T47D (cell line): ENCODE measurements at regions not wholly inside any gene's neighbourhood (a gene's known extent, or its start where the extent isn't known, plus 50 kb on each side); places are given as distances from the start of the nearest gene placed in this dataset.

ENCODE experiments used
- DNase-seq, 2 experiments: peaks; one replicate each; pipeline versions ENCODE4 v3.0.0 to v3.0.0-alpha.2; 2011 to 2012; ENCODE audit warnings: low read depth in 1 of 2, low spot score in 1 of 2
- JUND ChIP-seq: IDR thresholded peaks from 2 replicates; pipeline ENCODE4 v1.6.1; 2012; ENCODE audit warnings: low read depth
- in situ Hi-C: cut with HindIII; loops from 2 replicates; pipeline ENCODE4 v1.10.0; 2016; ENCODE audit warnings: low sequenced_read_pairs, low pct_unique_long_range_greater_than_20kb

DNA sequence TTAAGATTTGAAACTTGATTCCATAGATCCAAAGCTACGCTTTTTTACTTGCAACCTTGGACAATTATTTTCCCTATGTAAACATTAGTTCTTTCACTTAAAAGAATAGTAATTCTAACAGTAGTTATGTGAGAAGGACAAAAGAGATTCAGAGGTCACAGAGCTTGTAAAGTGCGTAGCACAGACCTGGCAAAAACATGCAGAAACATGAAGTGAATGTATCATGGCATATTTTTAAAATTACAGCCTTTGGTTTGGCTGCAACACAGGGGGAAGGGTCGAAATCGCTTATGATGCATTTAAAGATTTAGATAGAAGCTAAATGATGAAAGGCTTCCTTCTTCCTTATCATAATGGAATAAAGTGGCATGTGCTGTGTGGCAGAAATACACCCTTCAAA lies 1068.8 kb downstream of the ARAP2 start:
- no peak for TF ChIP-seq JUND
- in situ Hi-C loops = no loop called here
- no peak for DNase-seq

DNA sequence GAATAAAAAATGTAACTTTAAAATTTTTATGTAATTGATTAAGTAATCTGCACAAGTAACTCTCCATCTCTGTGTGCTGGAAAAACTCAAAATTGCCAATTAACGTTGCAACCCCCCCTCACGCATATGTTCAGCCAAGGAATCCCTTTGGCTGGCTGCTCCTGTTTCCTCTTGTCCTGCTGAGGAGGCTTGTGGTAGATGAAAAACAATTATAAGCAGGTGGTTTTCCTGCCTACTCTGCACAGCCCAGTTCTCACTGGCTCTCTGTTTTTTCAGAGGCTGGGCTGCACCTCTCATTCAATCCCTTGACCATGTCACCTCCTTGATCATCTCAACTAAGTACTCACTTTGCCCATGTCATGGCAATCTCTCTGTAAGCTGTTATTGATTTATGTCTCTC lies 1068.4 kb downstream of the ARAP2 start:
- no peak for TF ChIP-seq JUND
- in situ Hi-C loops = no loop called here
- DNase-seq = peak in 1 of 2 experiments; percentile 24

DNA sequence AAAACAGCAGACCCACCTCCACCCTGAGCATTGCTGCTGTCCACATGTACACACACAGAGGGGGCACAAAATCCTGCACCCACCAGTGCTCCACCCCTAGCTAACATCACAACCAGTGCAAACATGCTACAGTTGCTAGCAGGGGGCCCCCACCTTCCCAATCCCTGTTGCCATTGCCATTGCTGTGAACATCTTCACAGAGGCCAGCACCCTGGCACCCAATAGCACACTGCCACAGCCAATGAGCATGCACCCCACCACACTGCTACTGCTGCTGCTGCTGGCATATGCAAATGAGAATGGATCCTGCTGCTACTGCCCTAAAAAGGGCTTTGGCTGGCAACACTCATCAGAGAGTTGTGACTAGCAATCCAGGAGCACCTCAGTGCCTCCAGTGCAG lies 1061.9 kb downstream of the ARAP2 start:
- no peak for DNase-seq
- in situ Hi-C loops = no loop called here
- no peak for TF ChIP-seq JUND

DNA sequence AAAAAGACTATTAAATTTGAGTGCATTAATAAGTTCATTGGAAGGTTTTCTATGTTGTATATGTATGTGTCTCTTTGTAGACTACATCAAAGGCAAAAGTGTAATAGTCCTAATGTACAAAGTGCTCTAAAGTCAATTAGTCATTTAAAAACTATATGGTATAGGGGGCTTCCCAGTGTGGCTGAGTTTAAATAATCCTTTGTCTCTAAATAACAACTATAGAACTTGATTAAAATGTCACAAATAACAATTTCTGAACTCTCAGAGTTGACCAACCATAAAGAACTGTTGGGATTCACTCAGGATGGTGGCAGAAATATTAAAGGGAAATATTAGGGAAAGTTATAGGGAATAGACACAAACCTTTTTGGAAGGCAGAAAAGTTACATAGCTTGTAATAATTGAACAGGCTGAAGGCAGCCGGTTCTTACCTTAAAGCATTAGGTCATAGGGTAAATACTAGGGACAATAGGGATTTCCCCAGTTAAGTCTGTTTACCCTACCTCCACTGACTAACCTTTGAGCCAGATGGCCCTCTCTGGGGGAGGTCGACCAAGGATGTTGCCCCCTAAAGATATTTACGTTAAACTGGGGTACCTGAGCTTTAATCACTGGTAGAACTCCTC lies 1054.2 kb downstream of the ARAP2 start:
- in situ Hi-C loops = no loop called here
- no peak for TF ChIP-seq JUND
- no peak for DNase-seq

DNA sequence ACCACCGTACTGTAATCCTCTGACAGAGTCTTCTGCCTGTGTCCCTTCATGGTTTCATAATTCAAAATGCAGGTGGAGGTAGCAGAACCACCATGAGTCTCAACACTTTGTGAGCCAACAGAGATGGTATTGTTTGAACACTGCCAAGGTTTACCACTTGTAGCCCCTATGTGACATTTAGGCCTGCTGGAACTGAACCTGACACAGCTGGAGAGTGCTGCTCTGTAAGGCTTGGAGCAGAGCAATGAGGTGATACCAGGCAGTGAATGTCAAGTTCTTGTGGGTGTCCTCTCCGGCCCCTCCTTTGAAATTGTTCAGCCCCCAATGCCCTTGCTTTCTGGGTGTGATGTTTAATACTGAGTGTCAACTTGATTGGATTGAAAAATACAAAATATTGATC lies 1042.9 kb downstream of the ARAP2 start:
- TF ChIP-seq JUND = no peak
- DNase-seq = no peak
- in situ Hi-C loops = no loop called here

DNA sequence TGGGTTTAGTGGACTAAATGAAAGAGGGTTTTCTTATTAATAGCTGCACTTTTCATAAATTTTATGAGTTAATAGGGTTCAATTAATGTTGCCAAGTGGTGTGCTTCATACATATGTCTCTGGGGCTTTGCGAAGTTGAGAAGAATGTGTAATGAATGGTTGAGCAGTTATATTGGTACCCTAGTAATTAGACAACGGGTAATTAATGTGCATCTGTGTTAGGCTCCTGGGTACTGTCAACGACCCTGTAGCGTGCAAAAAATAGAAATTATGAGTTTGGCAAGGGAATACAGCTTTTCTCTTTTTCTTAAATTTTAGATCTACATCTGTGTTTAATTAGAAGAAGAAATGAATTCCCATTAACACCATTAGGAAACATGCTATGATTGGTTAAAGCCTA lies 1027.7 kb downstream of the ARAP2 start:
- DNase-seq = no peak
- no peak for TF ChIP-seq JUND
- in situ Hi-C loops = no loop called here

DNA sequence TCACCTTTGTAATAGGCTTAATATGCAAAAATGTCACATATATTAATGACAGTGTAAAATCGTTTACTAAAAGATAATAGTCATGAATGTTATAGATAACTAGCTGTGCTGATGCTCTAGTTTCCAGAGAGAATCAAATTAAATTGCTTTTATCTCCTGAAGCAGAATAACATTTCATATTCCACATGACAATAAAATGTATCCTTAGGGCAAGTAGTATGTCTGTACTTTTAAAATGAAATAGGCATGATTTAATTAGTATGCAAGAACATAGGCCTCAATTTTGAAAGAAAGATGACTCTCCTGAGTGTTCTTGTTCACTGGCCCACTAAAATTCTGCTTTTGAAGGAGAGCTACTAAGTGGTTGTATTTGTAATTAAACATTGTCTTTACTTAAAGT lies 1027.0 kb downstream of the ARAP2 start:
- in situ Hi-C loops = no loop called here
- no peak for TF ChIP-seq JUND
- DNase-seq = no peak

DNA sequence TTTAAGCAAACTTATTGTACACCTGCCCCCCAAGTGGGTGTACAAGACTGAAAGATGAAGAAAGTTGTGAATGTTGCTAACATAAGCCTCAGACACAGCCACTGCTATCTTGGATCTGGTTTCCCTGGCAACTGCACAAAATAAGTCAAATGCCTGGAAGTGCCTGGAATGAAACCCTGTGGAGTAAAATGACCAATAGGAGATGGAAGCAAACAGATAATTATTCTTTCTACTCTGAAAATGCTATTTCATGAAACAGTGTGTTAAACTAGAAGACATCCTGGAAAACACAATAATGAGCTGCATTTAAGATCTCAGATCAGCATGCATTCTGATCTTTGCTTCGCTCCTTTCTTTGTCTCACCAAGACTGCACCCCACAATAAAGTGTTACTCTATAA lies 1016.0 kb downstream of the ARAP2 start:
- no peak for TF ChIP-seq JUND
- peak in 1 of 2 experiments; percentile 19 for DNase-seq
- in situ Hi-C loops = no loop called here

DNA sequence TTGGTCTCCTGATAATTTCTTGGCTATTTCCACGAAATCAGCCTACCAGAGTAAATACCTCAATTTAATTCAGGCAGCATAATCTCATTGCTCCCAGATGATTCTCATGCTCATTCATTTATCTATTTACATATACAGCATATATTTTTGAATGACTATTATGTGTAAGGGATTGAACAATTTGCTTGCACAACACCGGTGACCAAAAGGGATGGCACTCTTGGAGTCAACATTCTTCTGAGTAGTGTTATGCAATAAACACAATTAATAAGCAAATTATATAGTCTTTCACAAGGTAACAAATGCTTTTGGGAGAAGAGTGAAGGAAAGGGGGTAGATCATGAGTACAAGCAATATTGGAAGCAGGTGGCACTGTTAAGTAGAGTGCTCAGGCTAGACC lies 1015.3 kb downstream of the ARAP2 start:
- no peak for DNase-seq
- in situ Hi-C loops = no loop called here
- TF ChIP-seq JUND = no peak

DNA sequence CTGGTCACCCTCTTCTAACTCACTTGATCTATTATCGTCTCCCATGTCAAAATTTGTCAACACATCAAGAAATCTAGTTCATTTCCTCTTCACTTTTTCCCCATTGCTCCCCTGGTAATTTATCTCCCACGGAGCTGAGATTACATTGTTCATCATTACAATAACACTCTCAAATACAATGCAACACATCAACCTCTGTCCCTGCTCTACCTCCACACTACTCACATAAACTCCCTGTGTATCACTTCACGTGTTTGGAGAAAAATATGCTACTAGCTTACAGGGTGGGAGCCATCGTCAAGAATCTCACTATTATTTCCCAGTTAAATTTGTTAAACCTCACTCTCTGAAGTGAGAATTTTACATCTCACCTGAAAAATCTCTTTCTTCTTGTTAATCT lies 1006.4 kb downstream of the ARAP2 start:
- no peak for TF ChIP-seq JUND
- DNase-seq = no peak
- in situ Hi-C loops = no loop called here

DNA sequence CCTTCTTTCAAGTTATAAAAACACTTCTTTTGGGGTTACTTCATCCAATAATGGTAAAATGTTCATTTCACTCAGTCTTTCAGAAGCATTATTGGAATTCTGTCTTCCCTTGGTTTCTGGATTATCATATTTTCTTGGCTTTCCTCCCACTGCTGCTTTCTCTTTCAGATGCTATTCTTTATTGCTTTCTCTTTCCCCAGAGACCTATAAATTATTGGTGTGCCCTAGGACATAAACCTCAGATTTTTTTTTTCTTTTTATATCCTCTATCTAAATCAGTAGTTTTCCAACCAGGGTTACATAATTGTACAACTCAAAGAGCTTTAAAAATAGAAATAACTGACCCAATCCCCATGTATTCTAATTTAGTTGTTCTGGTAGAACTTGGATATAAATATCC lies 1005.5 kb downstream of the ARAP2 start:
- DNase-seq = no peak
- in situ Hi-C loops = no loop called here

DNA sequence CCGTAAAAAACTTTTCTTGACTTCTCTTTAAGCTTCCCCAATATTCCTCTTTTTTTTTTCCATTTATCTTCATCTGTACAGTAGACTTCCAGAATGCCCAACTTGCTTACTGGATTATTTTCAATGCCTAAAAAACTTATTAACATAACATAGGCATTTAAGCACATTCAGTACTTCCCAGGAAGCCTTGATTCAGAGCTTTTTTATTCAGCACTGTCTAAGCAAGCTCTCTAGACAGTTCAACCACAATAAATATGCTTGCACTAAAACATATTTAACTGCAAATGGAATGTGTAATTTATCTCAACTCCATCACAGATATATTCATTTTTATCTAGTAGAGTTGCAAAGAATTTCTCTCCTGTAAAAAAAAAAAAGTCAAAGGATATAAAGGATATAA lies 997.8 kb downstream of the ARAP2 start:
- no peak for TF ChIP-seq JUND

More for the DNA sequence above, 1005.5 kb downstream of the ARAP2 start:
- no peak for TF ChIP-seq JUND

DNA sequence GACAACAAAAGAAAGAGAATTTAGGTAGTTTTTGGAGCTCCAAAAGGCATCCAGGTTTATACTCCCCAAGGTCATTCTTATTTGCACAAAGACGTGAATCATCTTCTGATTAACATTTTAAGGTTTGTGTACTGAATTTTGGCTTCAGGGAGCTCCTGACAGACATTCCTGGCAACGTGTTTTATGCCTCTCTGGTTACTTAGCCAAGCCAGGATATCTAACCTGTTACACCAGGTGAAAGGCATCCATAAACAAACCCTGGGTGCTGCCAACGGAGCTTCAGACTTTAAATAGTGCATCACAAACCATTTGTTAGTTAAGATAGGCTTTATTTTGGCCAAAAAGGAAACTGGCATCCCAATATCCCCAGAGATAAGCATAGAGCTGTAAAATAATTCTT lies 997.3 kb downstream of the ARAP2 start:
- peak; percentile 7 to 82 for DNase-seq
- TF ChIP-seq JUND = peak; percentile 79
- in situ Hi-C loops = no loop called here

More for the DNA sequence above, 997.8 kb downstream of the ARAP2 start:
- DNase-seq = peak in 1 of 2 experiments; percentile 6
- in situ Hi-C loops = no loop called here

DNA sequence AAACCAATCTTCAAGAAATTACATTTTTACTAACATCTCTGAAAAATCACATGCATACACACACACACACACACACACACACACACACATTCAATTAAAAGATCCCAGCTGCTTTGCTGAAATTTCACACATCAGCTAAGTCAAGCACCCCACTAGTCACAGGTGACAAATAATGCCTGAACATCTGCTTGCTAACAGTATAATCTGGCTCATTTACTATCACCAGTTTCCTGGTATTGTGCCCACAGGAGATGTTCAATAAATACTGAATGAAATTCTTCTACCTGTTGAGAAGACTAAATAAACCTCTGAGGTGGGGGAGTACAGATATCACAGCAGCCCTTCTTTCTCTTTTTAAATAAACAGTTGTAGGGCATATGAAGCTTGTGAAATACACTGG lies 994.0 kb downstream of the ARAP2 start:
- in situ Hi-C loops = no loop called here
- no peak for DNase-seq
- no peak for TF ChIP-seq JUND
